ENCODE measurements at regions not wholly inside any gene's neighbourhood (a gene's known extent, or its start where the extent isn't known, plus 50 kb on each side); places are given as distances from the start of the nearest gene placed in this dataset.
A peak's percentile ranks its signal among the peaks of the same experiment; 100 is the strongest.
"Not testable (repeated sequence)": the region's sequence is repeated elsewhere in the genome, so short reads cannot be mapped to it uniquely, and the experiment has no call there.

GRCh38 chr10:9253121-9253520 is 1198.6 kb downstream of the GATA3 start:
- DNase-seq: no peak

GRCh38 chr10:9254353-9254752 is 1199.9 kb downstream of the GATA3 start:
- no peak for DNase-seq

GRCh38 chr10:9260690-9261089 is 1206.2 kb downstream of the GATA3 start:
- no peak for DNase-seq

GRCh38 chr10:9262770-9263169 is 1208.3 kb downstream of the GATA3 start:
- no peak for DNase-seq

- DNase-seq: no peak
These were observed 1213.7 kb downstream of the GATA3 start for GRCh38 chr10:9268176-9268575.

GRCh38 chr10:9273126-9273833 is 1218.8 kb downstream of the GATA3 start:
- DNase-seq: not testable (repeated sequence)

- no peak for DNase-seq
These were observed 1219.8 kb downstream of the GATA3 start for GRCh38 chr10:9274206-9274755.

- DNase-seq: no peak
These were observed 1221.4 kb downstream of the GATA3 start for GRCh38 chr10:9275861-9276260.

GRCh38 chr10:9285690-9286089 is 1231.2 kb downstream of the GATA3 start:
- no peak for DNase-seq

- peak; percentile 6 to 63 (median 59) for DNase-seq
These were observed 1235.3 kb downstream of the GATA3 start for GRCh38 chr10:9289811-9290210.

- DNase-seq: peak in 2 of 3 donors; percentile 5 to 15
These were observed 1236.6 kb downstream of the GATA3 start for GRCh38 chr10:9291081-9291480.

GRCh38 chr10:9294132-9294663 is 1239.7 kb downstream of the GATA3 start:
- peak in 1 of 3 donors; percentile 22 for DNase-seq

GRCh38 chr10:9294865-9295264 is 1240.4 kb downstream of the GATA3 start:
- DNase-seq: peak; percentile 36 to 59 (median 58)

GRCh38 chr10:9296190-9296589 is 1241.7 kb downstream of the GATA3 start:
- no peak for DNase-seq

- DNase-seq: no peak
These were observed 1243.1 kb downstream of the GATA3 start for GRCh38 chr10:9297580-9297979.

- DNase-seq: no peak
These were observed 1245.5 kb downstream of the GATA3 start for GRCh38 chr10:9299966-9300365.

- no peak for DNase-seq
These were observed 1246.7 kb downstream of the GATA3 start for GRCh38 chr10:9301148-9301547.

- no peak for DNase-seq
These were observed 1247.1 kb downstream of the GATA3 start for GRCh38 chr10:9301554-9301953.

GRCh38 chr10:9302140-9302746 is 1247.8 kb downstream of the GATA3 start:
- DNase-seq: peak; percentile 71 to 83 (median 77)

- DNase-seq: peak; percentile 28 to 57 (median 55)
These were observed 1250.6 kb downstream of the GATA3 start for GRCh38 chr10:9305018-9305655.

GRCh38 chr10:9311702-9312499 is 1257.4 kb downstream of the GATA3 start:
- DNase-seq: no peak

- DNase-seq: no peak
These were observed 1260.8 kb downstream of the GATA3 start for GRCh38 chr10:9315292-9315691.

- peak; percentile 48 to 82 (median 72) for DNase-seq
These were observed 1277.1 kb downstream of the GATA3 start for GRCh38 chr10:9331583-9332008.
